ENCODE measurements at regions not wholly inside any gene's neighbourhood (a gene's known extent, or its start where the extent isn't known, plus 50 kb on each side); places are given as distances from the start of the nearest gene placed in this dataset.

GRCh38 chr18:26648509-26649192 is 100.3 kb upstream of the KCTD1 start:
- no peak for DNase-seq

- DNase-seq = no peak
Measured at GRCh38 chr18:26646901-26647300, 98.5 kb upstream of the KCTD1 start.

- DNase-seq = peak; percentile 67 to 83
Measured at GRCh38 chr18:26642440-26643348, 94.3 kb upstream of the KCTD1 start.

- DNase-seq = no peak
Measured at GRCh38 chr18:26640541-26640940, 92.2 kb upstream of the KCTD1 start.

GRCh38 chr18:26639149-26639548 is 90.8 kb upstream of the KCTD1 start:
- DNase-seq = no peak

- DNase-seq = no peak
Measured at GRCh38 chr18:26637983-26638382, 89.6 kb upstream of the KCTD1 start.

- DNase-seq = peak in 1 of 2 donors; percentile 40
Measured at GRCh38 chr18:26637324-26637723, 89.0 kb upstream of the KCTD1 start.

GRCh38 chr18:26635466-26635865 is 87.1 kb upstream of the KCTD1 start:
- no peak for DNase-seq

GRCh38 chr18:26634631-26635030 is 86.3 kb upstream of the KCTD1 start:
- peak; percentile 28 to 47 for DNase-seq

GRCh38 chr18:26631135-26631534 is 82.8 kb upstream of the KCTD1 start:
- no peak for DNase-seq

GRCh38 chr18:26630596-26630995 is 82.2 kb upstream of the KCTD1 start:
- no peak for DNase-seq

GRCh38 chr18:26628017-26628416 is 79.7 kb upstream of the KCTD1 start:
- no peak for DNase-seq

GRCh38 chr18:26624443-26624842 is 76.1 kb upstream of the KCTD1 start:
- no peak for DNase-seq

GRCh38 chr18:26623314-26623713 is 75.0 kb upstream of the KCTD1 start:
- DNase-seq = peak in 1 of 2 donors; percentile 15

GRCh38 chr18:26621161-26622026 is 73.0 kb upstream of the KCTD1 start:
- peak; percentile 39 to 81 for DNase-seq

- no peak for DNase-seq
Measured at GRCh38 chr18:26619350-26619749, 71.0 kb upstream of the KCTD1 start.

GRCh38 chr18:26618135-26618534 is 69.8 kb upstream of the KCTD1 start:
- no peak for DNase-seq

- DNase-seq = no peak
Measured at GRCh38 chr18:26617151-26617554, 68.8 kb upstream of the KCTD1 start.

GRCh38 chr18:26614374-26614773 is 66.0 kb upstream of the KCTD1 start:
- no peak for DNase-seq

Data from inflammatory macrophage treated with lipopolysaccharide for 1 hour (primary cell).